Smooth muscle cell (in vitro differentiated cells): ENCODE measurements at regions not wholly inside any gene's neighbourhood (a gene's known extent, or its start where the extent isn't known, plus 50 kb on each side); places are given as distances from the start of the nearest gene placed in this dataset.

Experiments used
- DNase-seq: peaks from one replicate; lab custom pipeline; 2025; ENCODE audit not compliant: unreplicated experiment; lab: John Stamatoyannopoulos, UW
- H2AFZ ChIP-seq: fragments of 200-600 bp; sonication (generic); 2 replicates; pipeline ENCODE4 v1.6.0; 2016; ENCODE audit warnings: antibody characterized with exemption, low read depth, mild to moderate bottlenecking
- H3F3A ChIP-seq: fragments of 200-600 bp; sonication (generic); 2 replicates; pipeline ENCODE4 v1.6.0; 2017; ENCODE audit warnings: antibody characterized with exemption, low read depth
- H3K27ac ChIP-seq: fragments of 200-600 bp; sonication (generic); 2 replicates; pipeline ENCODE4 v1.5.1; 2016; ENCODE audit warnings: low read depth, mild to moderate bottlenecking
- H3K27me3 ChIP-seq: fragments of 200-600 bp; sonication (generic); 2 replicates; pipeline ENCODE4 v1.6.1; 2016; ENCODE audit warnings: low read depth, mild to moderate bottlenecking
- H3K36me3 ChIP-seq: fragments of 200-600 bp; sonication (generic); 2 replicates; pipeline ENCODE4 v1.5.1; 2016; ENCODE audit warnings: low read depth
- H3K4me1 ChIP-seq: fragments of 200-600 bp; sonication (generic); 2 replicates; pipeline ENCODE4 v1.5.1; 2016; ENCODE audit warnings: low read depth
- H3K4me2 ChIP-seq: fragments of 200-600 bp; sonication (generic); 2 replicates; pipeline ENCODE4 v1.6.0; 2016; ENCODE audit warnings: mild to moderate bottlenecking
- H3K4me3 ChIP-seq: fragments of 200-600 bp; sonication (generic); 2 replicates; pipeline ENCODE4 v1.5.1; 2016; ENCODE audit warnings: mild to moderate bottlenecking
- H3K79me2 ChIP-seq: fragments of 200-600 bp; sonication (generic); 2 replicates; pipeline ENCODE4 v1.6.0; 2016; ENCODE audit warnings: low read depth, mild to moderate bottlenecking
- H3K9ac ChIP-seq: fragments of 200-600 bp; sonication (generic); 2 replicates; pipeline ENCODE4 v1.6.0; 2016; ENCODE audit warnings: low read depth
- H3K9me3 ChIP-seq: fragments of 200-600 bp; sonication (generic); replicated peaks from 2 replicates; pipeline ENCODE4 v1.5.1; 2016; ENCODE audit warnings: low read depth
- H4K20me1 ChIP-seq: fragments of 200-600 bp; sonication (generic); 2 replicates; pipeline ENCODE4 v1.6.0; 2016; ENCODE audit warnings: low read depth
- WGBS: methylation state at CpG from one replicate; pipeline ENCODE4 v1.1.7; 2016; ENCODE audit warnings: low lambda C conversion rate; 5-methylcytosine and 5-hydroxymethylcytosine counted together
- TF ChIP-seq, protein P1 (sequence below): fragments of 200-600 bp; sonication (generic); IDR thresholded peaks from 2 replicates; pipeline ENCODE4 v1.5.1; 2017; ENCODE audit warnings: borderline replicate concordance, mild to moderate bottlenecking, antibody characterized with exemption; ENCODE audit not compliant: insufficient read depth, poor library complexity, severe bottlenecking

DNA sequence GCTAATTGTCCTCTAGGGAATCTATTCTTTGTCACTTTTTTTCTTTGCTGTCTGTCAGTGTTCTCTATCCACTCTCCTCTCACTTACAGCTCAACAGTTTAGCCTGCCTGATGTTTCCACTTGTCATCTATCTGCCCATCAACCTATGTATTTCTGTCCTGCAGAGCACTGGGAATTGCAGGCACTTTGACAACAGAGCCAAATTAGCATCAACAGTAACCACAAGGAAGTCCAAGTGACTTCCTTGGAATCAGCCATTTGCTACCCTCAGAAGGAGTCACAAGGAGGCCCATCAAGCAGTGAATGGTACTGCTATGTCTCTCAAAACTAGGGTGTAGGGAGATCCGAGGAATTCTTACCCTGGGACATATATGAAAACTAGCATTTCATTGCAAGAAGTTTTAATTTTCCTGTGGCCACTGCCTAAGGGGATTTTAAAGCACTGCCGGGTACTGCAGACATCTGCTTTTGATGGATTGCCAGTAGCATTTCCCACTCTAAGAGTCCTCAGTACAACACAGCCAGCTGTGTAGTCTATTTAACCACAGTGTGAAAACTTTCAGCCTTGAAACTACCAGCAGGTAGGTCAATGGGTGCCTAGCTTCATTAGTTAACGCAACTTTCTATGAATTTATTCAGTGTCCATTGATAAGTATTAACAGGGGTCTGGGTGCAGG lies 898.8 kb downstream of the NTRK3 start:
- Histone ChIP-seq H3K9me3 (no peaks in the 10 kb centered on the region), H3K9ac (no peak overlapping the region), H3K79me2 (no peaks in the 10 kb centered on the region), H3K36me3 (no peaks in the 10 kb centered on the region), H3K4me2 (no peak overlapping the region), H3K4me1 (peaks cover 8% of the 10 kb centered on the region), H3K27me3 (no peaks in the 10 kb centered on the region), H3K27ac (no peak overlapping the region), H3F3A (no peaks in the 10 kb centered on the region), H2AFZ (no peak overlapping the region), H4K20me1 (no peaks in the 10 kb centered on the region), H3K4me3 (no peak overlapping the region)
- no peak for DNase-seq
- 42% methylated on average over 3 of the region's 3 CpGs for WGBS
- TF ChIP-seq, protein P1, sequence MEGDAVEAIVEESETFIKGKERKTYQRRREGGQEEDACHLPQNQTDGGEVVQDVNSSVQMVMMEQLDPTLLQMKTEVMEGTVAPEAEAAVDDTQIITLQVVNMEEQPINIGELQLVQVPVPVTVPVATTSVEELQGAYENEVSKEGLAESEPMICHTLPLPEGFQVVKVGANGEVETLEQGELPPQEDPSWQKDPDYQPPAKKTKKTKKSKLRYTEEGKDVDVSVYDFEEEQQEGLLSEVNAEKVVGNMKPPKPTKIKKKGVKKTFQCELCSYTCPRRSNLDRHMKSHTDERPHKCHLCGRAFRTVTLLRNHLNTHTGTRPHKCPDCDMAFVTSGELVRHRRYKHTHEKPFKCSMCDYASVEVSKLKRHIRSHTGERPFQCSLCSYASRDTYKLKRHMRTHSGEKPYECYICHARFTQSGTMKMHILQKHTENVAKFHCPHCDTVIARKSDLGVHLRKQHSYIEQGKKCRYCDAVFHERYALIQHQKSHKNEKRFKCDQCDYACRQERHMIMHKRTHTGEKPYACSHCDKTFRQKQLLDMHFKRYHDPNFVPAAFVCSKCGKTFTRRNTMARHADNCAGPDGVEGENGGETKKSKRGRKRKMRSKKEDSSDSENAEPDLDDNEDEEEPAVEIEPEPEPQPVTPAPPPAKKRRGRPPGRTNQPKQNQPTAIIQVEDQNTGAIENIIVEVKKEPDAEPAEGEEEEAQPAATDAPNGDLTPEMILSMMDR = no peak

DNA sequence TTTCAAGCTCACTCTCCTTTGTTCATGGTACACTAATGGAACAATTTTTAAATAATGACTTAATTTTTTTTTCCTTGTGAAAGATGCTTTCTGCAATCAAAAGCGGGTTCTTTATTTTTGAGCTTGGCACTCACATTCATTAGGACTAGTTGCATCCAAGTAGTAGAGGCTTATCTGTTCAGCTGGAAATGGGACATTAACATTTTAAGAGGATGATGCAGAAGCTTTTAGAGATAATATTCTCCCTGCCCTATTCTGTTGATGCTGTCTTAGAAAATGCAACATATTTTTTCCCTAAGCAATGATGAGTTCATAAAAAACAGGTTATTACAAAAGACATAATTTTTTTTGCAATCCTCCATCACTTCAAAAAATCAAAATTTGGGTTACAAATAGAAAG lies 900.6 kb downstream of the NTRK3 start:
- no peak overlapping the region for H3K27ac ChIP-seq
- no peak for DNase-seq
- no peak overlapping the region for H3K4me2 ChIP-seq
- no peak overlapping the region for H2AFZ ChIP-seq
- H3K4me3 ChIP-seq = no peak overlapping the region
- TF ChIP-seq, protein P1 = no peak
- no peaks in the 10 kb centered on the region for H3K27me3 ChIP-seq
- peaks cover 8% of the 10 kb centered on the region for H3K4me1 ChIP-seq
- H3F3A ChIP-seq = no peaks in the 10 kb centered on the region
- no peaks in the 10 kb centered on the region for H3K9me3 ChIP-seq
- H3K79me2 ChIP-seq = no peaks in the 10 kb centered on the region
- WGBS = 65% methylated on average over 1 of the region's 1 CpG
- H4K20me1 ChIP-seq = no peaks in the 10 kb centered on the region
- H3K36me3 ChIP-seq = no peaks in the 10 kb centered on the region
- H3K9ac ChIP-seq = no peak overlapping the region

DNA sequence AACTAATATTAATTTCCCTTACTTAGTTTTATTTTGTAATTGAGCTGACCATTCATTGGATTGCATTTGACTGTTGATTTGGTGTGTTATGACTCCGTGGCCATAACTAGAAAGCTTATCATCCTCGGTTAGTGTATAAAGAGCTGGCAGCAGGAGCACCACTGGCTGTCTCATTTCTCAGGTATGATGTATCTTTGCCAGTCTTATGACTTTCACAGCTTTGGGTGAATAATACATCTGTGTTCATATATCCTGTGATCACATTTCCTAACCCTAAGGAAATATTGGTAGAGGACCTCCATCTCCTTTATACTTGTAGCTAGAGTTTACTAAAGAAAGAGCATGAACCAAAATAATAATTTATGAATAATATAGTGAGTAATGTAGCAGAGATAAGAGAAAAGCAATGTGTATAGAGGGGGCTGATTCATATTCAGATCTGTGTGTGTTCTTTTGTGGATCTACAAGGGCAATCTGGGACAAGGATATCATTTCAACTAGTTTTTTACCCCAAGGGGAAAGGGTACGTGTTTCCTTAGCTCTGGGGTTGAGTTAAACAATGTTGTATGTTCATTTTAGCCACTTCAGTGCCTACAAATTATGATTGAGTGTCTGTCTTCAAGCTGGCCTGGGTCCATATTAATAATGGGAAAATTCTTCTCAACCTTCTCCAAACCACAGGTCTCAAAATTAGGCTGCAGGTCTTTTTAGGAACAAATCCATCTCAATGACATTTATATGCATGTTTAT lies 901.7 kb downstream of the NTRK3 start:
- Histone ChIP-seq H4K20me1 (no peaks in the 10 kb centered on the region), H3K9ac (no peak overlapping the region), H2AFZ (no peak overlapping the region), H3K4me3 (no peak overlapping the region), H3K27me3 (no peaks in the 10 kb centered on the region), H3K4me1 (peaks cover 8% of the 10 kb centered on the region), H3F3A (no peaks in the 10 kb centered on the region), H3K4me2 (peak overlapping the region; percentile 2), H3K9me3 (no peaks in the 10 kb centered on the region), H3K27ac (no peak overlapping the region), H3K36me3 (no peaks in the 10 kb centered on the region), H3K79me2 (no peaks in the 10 kb centered on the region)
- no peak for DNase-seq
- TF ChIP-seq, protein P1 = no peak
- WGBS = 81% methylated on average over 3 of the region's 3 CpGs
